Endothelial cell of umbilical vein (primary cell): ENCODE measurements at regions not wholly inside any gene's neighbourhood (a gene's known extent, or its start where the extent isn't known, plus 50 kb on each side); places are given as distances from the start of the nearest gene placed in this dataset.

Experiments
- BruUV-seq: library from RNA; stranded (reverse); fragments of 400-500 nt; replicated peaks from 2 replicates; lab custom pipeline; 2021; lab: Mats Ljungman, UMichigan
- CTCF ChIA-PET: fragments of 300-600, 350-600 bp; sonication (Branson Sonifier 250); formaldehyde crosslinking; loops from one replicate; lab custom pipeline; 2021; ENCODE audit warnings: antibody characterized with exemption, inconsistent platforms; lab: Charles Lee
- POLR2A ChIA-PET: fragments of 300-600, 350-600 bp; sonication (Branson Sonifier 250); formaldehyde crosslinking; loops from one replicate; lab custom pipeline; 2021; ENCODE audit warnings: antibody characterized with exemption, inconsistent platforms; lab: Charles Lee
- DNase-seq: peaks from one replicate; pipeline ENCODE4 v3.0.0-alpha.2; 2011; ENCODE audit warnings: low read depth, low spot score
- FAIRE-seq: peaks from 2 replicates; lab custom pipeline; 2011; peaks lifted over from hg19 to GRCh38; lab: Jason Lieb, UNC
- H2AFZ ChIP-seq: 2 replicates; pipeline ENCODE4 v1.6.0; 2012; ENCODE audit warnings: low read depth, low read length, control low read depth, inconsistent platforms
- H3K27ac ChIP-seq: 2 replicates; pipeline ENCODE4 v1.5.1; 2011; ENCODE audit warnings: low read depth, mild to moderate bottlenecking, control low read depth, low read length, moderate library complexity; ENCODE audit not compliant: insufficient read depth
- H3K27me3 ChIP-seq, 2 experiments: 2 replicates each; pipeline versions ENCODE4 v1.6.0 to v1.6.1; 2011; ENCODE audit warnings: low read length in 2 of 2, mixed read lengths in 1 of 2; ENCODE audit not compliant: control insufficient read depth in 2 of 2, insufficient read depth in 2 of 2
- H3K36me3 ChIP-seq, 2 experiments: 2 replicates in 1 of 2; 3 replicates in 1 of 2; pipeline ENCODE4 v1.5.1; 2011; ENCODE audit warnings: low read length in 2 of 2, mild to moderate bottlenecking in 1 of 2, moderate library complexity in 1 of 2; ENCODE audit not compliant: control insufficient read depth in 2 of 2, insufficient read depth in 2 of 2; ENCODE audit errors: extremely low read depth in 1 of 2
- H3K4me1 ChIP-seq: 3 replicates; pipeline ENCODE4 v1.5.1; 2011; ENCODE audit warnings: mild to moderate bottlenecking, low read length; ENCODE audit not compliant: control insufficient read depth, insufficient read depth; ENCODE audit errors: extremely low read depth
- H3K4me2 ChIP-seq: 2 replicates; pipeline ENCODE4 v1.6.1; 2011; ENCODE audit warnings: low read length, control low read depth, mixed read lengths; ENCODE audit not compliant: insufficient read depth
- H3K4me3 ChIP-seq, 3 experiments: fragments of 200-600 bp in 1 of 3; sonication (generic), shearing (Covaris generic) in 1 of 3; replicated peaks in 1 of 3; 2 replicates each; pipeline ENCODE4 v1.5.1; 2011 to 2016; ENCODE audit warnings: control low read depth in 3 of 3, low read length in 3 of 3, mild to moderate bottlenecking in 2 of 3, inconsistent platforms in 1 of 3, low read depth in 1 of 3, moderate library complexity in 1 of 3; ENCODE audit not compliant: insufficient read depth in 1 of 3
- H3K79me2 ChIP-seq: 2 replicates; pipeline ENCODE4 v1.6.0; 2012; ENCODE audit warnings: low read length, inconsistent platforms; ENCODE audit not compliant: control insufficient read depth, insufficient read depth
- H3K9ac ChIP-seq: replicated peaks from 2 replicates; pipeline ENCODE3; 2011; ENCODE audit warnings: low read length, control low read depth; ENCODE audit not compliant: insufficient read depth; ENCODE audit errors: extremely low read depth
- H3K9me1 ChIP-seq: replicated peaks from 3 replicates; pipeline ENCODE4 v1.6.0; 2011; ENCODE audit warnings: mild to moderate bottlenecking, low read length; ENCODE audit not compliant: control insufficient read depth, insufficient read depth; ENCODE audit errors: extremely low read depth
- H3K9me3 ChIP-seq: replicated peaks from 2 replicates; pipeline ENCODE4 v1.5.1; 2012; ENCODE audit warnings: low read length, inconsistent platforms; ENCODE audit not compliant: control insufficient read depth, insufficient read depth
- H4K20me1 ChIP-seq: replicated peaks from 2 replicates; pipeline ENCODE3; 2011; ENCODE audit warnings: mild to moderate bottlenecking, low read length; ENCODE audit not compliant: control insufficient read depth, insufficient read depth; ENCODE audit errors: extremely low read depth
- EZH2 ChIP-seq: IDR thresholded peaks from 2 replicates; pipeline ENCODE4 v1.6.1; 2012; ENCODE audit warnings: borderline replicate concordance, low read depth, mild to moderate bottlenecking, moderate library complexity, low read length, inconsistent platforms; ENCODE audit not compliant: severe bottlenecking
- FOS ChIP-seq: IDR thresholded peaks from 2 replicates; pipeline ENCODE4 v1.6.1; 2011; ENCODE audit warnings: mild to moderate bottlenecking, low read length, moderate library complexity, borderline replicate concordance; ENCODE audit not compliant: insufficient read depth
- GATA2 ChIP-seq: IDR thresholded peaks from 2 replicates; pipeline ENCODE4 v1.7.0; 2011; ENCODE audit warnings: low read depth, mild to moderate bottlenecking, moderate library complexity, mixed read lengths, low read length; ENCODE audit not compliant: insufficient read length, insufficient read depth
- JUN ChIP-seq: IDR thresholded peaks from 2 replicates; pipeline ENCODE4 v1.6.1; 2011; ENCODE audit warnings: borderline replicate concordance, low read depth; ENCODE audit not compliant: insufficient read length, insufficient read depth
- MYC ChIP-seq: IDR thresholded peaks from one replicate; pipeline ENCODE4 v1.6.1; 2011; ENCODE audit warnings: mild to moderate bottlenecking, low read depth, low read length
- POLR2A ChIP-seq: IDR thresholded peaks from 2 replicates; pipeline ENCODE4 v1.6.1; 2012; ENCODE audit warnings: low read depth, mild to moderate bottlenecking, control low read depth, low read length
- POLR2AphosphoS5 ChIP-seq: IDR thresholded peaks from 2 replicates; pipeline ENCODE4 v1.6.1; 2012; ENCODE audit warnings: low read depth, mild to moderate bottlenecking, control low read depth, low read length, moderate library complexity; ENCODE audit not compliant: insufficient read depth
- dilution Hi-C: fragments of 300-500 bp; cut with MboI; formaldehyde crosslinking; loops from one replicate; pipeline ENCODE4 v1.15.0; 2019; ENCODE audit warnings: low sequenced_read_pairs; ENCODE audit not compliant: extremely low pct_ligation_motif_present
- intact Hi-C: fragments of 100-400 bp; cut with micrococcal nuclease; formaldehyde crosslinking; loops from one replicate; pipeline ENCODE4 v1.10.0; 2022
- TF ChIP-seq, protein P1 (sequence below): IDR thresholded peaks from 2 replicates; pipeline ENCODE4 v1.6.1; 2011; ENCODE audit not compliant: insufficient read depth, insufficient read length
- TF ChIP-seq, protein P2 (sequence below), 2 donors: IDR thresholded peaks; 1 replicate in 1 of 2; 2 replicates in 1 of 2; pipeline ENCODE4 v1.5.1; 2011; ENCODE audit warnings: low read length in 2 of 2, mild to moderate bottlenecking in 2 of 2, moderate library complexity in 2 of 2, control low read depth in 1 of 2, inconsistent platforms in 1 of 2, low read depth in 1 of 2; ENCODE audit not compliant: insufficient read depth in 1 of 2; ENCODE audit errors: extremely low read depth in 1 of 2

DNA sequence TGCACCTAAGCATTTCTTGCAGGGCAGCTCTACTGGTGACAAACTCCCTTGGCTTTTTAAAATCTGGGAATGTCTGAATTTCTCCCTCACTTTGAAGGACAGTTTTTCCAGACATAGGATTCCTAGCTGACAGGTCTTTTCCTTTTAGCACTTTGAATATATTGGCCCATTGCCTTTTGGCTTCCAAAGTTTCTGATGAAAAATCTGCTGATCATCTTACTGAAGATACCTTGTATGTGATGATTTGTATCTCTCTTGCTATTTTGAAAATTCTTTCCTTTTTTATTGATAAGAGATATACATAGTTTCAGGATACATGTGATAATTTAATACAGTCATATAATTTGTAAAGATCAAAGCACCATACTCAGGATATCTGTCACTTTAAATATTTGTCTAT, 211.1 kb downstream of the ZIC5 start:
- dilution Hi-C loops (no loop called here), intact Hi-C loops (no loop called here)
- H3K4me2 ChIP-seq = no peak overlapping the region
- no peaks in the 10 kb centered on the region for H3K36me3 ChIP-seq
- POLR2A ChIA-PET = no interaction called here
- no peak overlapping the region for H2AFZ ChIP-seq
- no peak overlapping the region for H3K4me3 ChIP-seq
- BruUV-seq = no TSS peak
- H3K4me1 ChIP-seq = no peaks in the 10 kb centered on the region
- DNase-seq (no peak), FAIRE-seq (no peak)
- no peaks in the 10 kb centered on the region for H4K20me1 ChIP-seq
- no peaks in the 10 kb centered on the region for H3K9me1 ChIP-seq
- no peak overlapping the region for H3K27ac ChIP-seq
- no peaks in the 10 kb centered on the region for H3K27me3 ChIP-seq
- no peaks in the 10 kb centered on the region for H3K9me3 ChIP-seq
- CTCF ChIA-PET = no interaction called here
- H3K79me2 ChIP-seq = no peaks in the 10 kb centered on the region
- TF ChIP-seq FOS (no peak), MYC (no peak), POLR2AphosphoS5 (no peak), JUN (no peak), EZH2 (no peak), GATA2 (no peak), POLR2A (no peak)
- TF ChIP-seq, protein P1, sequence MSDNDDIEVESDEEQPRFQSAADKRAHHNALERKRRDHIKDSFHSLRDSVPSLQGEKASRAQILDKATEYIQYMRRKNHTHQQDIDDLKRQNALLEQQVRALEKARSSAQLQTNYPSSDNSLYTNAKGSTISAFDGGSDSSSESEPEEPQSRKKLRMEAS = no peak
- TF ChIP-seq, protein P2, sequence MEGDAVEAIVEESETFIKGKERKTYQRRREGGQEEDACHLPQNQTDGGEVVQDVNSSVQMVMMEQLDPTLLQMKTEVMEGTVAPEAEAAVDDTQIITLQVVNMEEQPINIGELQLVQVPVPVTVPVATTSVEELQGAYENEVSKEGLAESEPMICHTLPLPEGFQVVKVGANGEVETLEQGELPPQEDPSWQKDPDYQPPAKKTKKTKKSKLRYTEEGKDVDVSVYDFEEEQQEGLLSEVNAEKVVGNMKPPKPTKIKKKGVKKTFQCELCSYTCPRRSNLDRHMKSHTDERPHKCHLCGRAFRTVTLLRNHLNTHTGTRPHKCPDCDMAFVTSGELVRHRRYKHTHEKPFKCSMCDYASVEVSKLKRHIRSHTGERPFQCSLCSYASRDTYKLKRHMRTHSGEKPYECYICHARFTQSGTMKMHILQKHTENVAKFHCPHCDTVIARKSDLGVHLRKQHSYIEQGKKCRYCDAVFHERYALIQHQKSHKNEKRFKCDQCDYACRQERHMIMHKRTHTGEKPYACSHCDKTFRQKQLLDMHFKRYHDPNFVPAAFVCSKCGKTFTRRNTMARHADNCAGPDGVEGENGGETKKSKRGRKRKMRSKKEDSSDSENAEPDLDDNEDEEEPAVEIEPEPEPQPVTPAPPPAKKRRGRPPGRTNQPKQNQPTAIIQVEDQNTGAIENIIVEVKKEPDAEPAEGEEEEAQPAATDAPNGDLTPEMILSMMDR (IDR thresholded peaks at IDR 0.05; ENCODE audit: extremely low read depth in 1 of 2, insufficient read depth in 1 of 2, low read depth in 1 of 2, low read length in 2 of 2) = no peak
- no peak overlapping the region for H3K9ac ChIP-seq
